CD4-positive, alpha-beta T cell (primary cell): ENCODE measurements at regions not wholly inside any gene's neighbourhood (a gene's known extent, or its start where the extent isn't known, plus 50 kb on each side); places are given as distances from the start of the nearest gene placed in this dataset.

ENCODE experiments used
- ATAC-seq: fragments of 200-7000 bp; cut with Tn5 transposase; one replicate; pipeline ENCODE4 v1.10.0; 2022; ENCODE audit warnings: mild to moderate bottlenecking; ENCODE audit not compliant: poor library complexity
- CTCF ChIA-PET: fragments of 350-600 bp; sonication (Branson Sonifier 250); formaldehyde crosslinking; loops from one replicate; lab custom pipeline; 2021; ENCODE audit warnings: antibody characterized with exemption, inconsistent platforms; lab: Charles Lee
- POLR2A ChIA-PET: fragments of 350-600 bp; sonication (Branson Sonifier 250); formaldehyde crosslinking; loops from one replicate; lab custom pipeline; 2021; ENCODE audit warnings: antibody characterized with exemption, inconsistent platforms; lab: Charles Lee
- DNase-seq, 14 experiments: peaks; one replicate each; pipeline ENCODE4 v3.0.0-alpha.2; 2013 to 2020; ENCODE audit warnings: mixed read lengths in 2 of 14
- H3K27ac ChIP-seq, 2 donors: one replicate each; pipeline versions ENCODE4 v1.5.1 to v1.7.0; 2013; ENCODE audit warnings: low read length in 2 of 2, low read depth in 1 of 2, mild to moderate bottlenecking in 1 of 2
- H3K27me3 ChIP-seq, 2 experiments: 1 replicate in 1 of 2; 2 replicates in 1 of 2; pipeline versions ENCODE4 v1.6.1 to v1.7.0; 2013; ENCODE audit warnings: low read length in 2 of 2, control low read depth in 1 of 2, mild to moderate bottlenecking in 1 of 2, moderate library complexity in 1 of 2; ENCODE audit not compliant: insufficient read depth in 2 of 2, control insufficient read depth in 1 of 2
- H3K36me3 ChIP-seq: one replicate; pipeline ENCODE4 v1.6.1; 2013; ENCODE audit warnings: low read length, control low read depth; ENCODE audit not compliant: insufficient read depth
- H3K4me1 ChIP-seq: one replicate; pipeline ENCODE4 v1.6.1; 2013; ENCODE audit warnings: low read length, control low read depth; ENCODE audit not compliant: insufficient read depth
- H3K4me3 ChIP-seq: one replicate; pipeline ENCODE4 v1.5.1; 2013; ENCODE audit warnings: mild to moderate bottlenecking, low read length, moderate library complexity
- H3K9me3 ChIP-seq, 2 experiments: 1 replicate in 1 of 2; 2 replicates in 1 of 2; pipeline versions ENCODE4 v1.6.1 to v1.7.0; 2013; ENCODE audit warnings: low read length in 2 of 2, mild to moderate bottlenecking in 2 of 2, control low read depth in 1 of 2, moderate library complexity in 1 of 2; ENCODE audit not compliant: control insufficient read depth in 1 of 2, insufficient read depth in 1 of 2
- H3K27ac Mint-ChIP-seq: one replicate; pipeline ENCODE4 v1.8.0; 2020; ENCODE audit warnings: mixed read lengths
- H3K27me3 Mint-ChIP-seq: one replicate; pipeline ENCODE4 v1.8.0; 2021; ENCODE audit warnings: mixed read lengths
- H3K36me3 Mint-ChIP-seq: one replicate; pipeline ENCODE4 v1.8.0; 2021; ENCODE audit warnings: low read depth, mixed read lengths
- H3K4me1 Mint-ChIP-seq: one replicate; pipeline ENCODE4 v1.8.0; 2021; ENCODE audit warnings: low read depth, mixed read lengths
- H3K4me3 Mint-ChIP-seq: one replicate; pipeline ENCODE4 v1.8.0; 2020; ENCODE audit warnings: mild to moderate bottlenecking, mixed read lengths
- H3K9me3 Mint-ChIP-seq: one replicate; pipeline ENCODE4 v1.8.0; 2020; ENCODE audit warnings: mixed read lengths
- intact Hi-C, 2 experiments: fragments of 100-400 bp; cut with DNase I in 1 of 2; cut with micrococcal nuclease in 1 of 2; formaldehyde crosslinking; loops; one replicate each; pipeline versions ENCODE4 v1.15.1 to v1.9.0; 2023 to 2025; cut with DNase I, micrococcal nuclease
- TF ChIP-seq, protein P1 (sequence below): fragments of 200-600 bp; IDR thresholded peaks from one replicate; pipeline ENCODE4 v1.8.0; 2022; ENCODE audit warnings: antibody characterized with exemption, mild to moderate bottlenecking

DNA sequence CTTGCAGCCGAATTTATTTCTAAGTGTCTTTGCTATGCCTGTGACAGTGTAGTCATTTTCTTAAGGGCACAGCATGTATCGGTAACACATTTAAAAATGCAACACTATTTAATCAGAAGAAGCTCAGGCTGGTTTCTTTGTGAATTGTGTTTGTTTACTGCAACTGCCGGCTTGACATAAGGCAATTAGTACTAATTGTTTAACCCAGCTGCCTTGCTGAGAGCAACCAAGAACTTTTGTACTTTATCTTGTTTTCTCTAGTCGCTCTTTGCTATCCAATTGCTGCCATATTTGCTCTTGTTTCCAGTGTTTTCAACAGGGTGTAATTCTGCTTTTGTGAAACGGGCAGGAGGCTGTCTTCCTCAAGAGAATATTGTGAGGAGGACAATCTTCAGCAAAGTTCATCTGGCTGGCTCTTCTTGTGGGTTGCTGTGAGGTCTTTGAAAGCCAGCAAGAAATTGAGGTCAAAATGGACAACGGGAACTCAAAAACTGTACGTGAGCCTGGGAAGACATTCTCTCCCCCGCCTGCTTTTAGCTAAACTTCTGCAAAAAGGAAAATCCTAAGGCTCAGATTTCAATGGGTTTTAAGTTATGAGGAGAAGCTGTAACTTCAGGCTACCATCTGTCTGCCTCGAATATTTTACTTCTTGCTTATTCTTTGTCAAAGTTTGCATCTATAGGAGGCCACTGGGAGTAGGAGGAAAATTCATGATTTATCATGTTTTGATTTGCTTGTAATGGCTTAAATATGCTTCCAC, 75.8 kb upstream of the TSHZ3 start:
- CTCF ChIA-PET, result no interaction called here
- ATAC-seq (no peak), DNase-seq (no peak)
- H3K36me3 ChIP-seq, result no peaks in the 10 kb centered on the region
- H3K4me3 Mint-ChIP-seq, result no peak overlapping the region
- TF ChIP-seq, protein P1, sequence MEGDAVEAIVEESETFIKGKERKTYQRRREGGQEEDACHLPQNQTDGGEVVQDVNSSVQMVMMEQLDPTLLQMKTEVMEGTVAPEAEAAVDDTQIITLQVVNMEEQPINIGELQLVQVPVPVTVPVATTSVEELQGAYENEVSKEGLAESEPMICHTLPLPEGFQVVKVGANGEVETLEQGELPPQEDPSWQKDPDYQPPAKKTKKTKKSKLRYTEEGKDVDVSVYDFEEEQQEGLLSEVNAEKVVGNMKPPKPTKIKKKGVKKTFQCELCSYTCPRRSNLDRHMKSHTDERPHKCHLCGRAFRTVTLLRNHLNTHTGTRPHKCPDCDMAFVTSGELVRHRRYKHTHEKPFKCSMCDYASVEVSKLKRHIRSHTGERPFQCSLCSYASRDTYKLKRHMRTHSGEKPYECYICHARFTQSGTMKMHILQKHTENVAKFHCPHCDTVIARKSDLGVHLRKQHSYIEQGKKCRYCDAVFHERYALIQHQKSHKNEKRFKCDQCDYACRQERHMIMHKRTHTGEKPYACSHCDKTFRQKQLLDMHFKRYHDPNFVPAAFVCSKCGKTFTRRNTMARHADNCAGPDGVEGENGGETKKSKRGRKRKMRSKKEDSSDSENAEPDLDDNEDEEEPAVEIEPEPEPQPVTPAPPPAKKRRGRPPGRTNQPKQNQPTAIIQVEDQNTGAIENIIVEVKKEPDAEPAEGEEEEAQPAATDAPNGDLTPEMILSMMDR, result no peak
- H3K9me3 ChIP-seq, result peaks cover 0 to 4% of the 10 kb centered on the region in 2 experiments
- no peak overlapping the region for H3K27ac ChIP-seq
- peaks cover 46% of the 10 kb centered on the region for H3K27me3 Mint-ChIP-seq
- POLR2A ChIA-PET, result no interaction called here
- H3K4me1 ChIP-seq, result no peaks in the 10 kb centered on the region
- H3K27ac Mint-ChIP-seq, result no peak overlapping the region
- intact Hi-C loops, result no loop called here
- no peak overlapping the region for H3K4me3 ChIP-seq
- no peaks in the 10 kb centered on the region for H3K4me1 Mint-ChIP-seq
- peaks cover 0 to 8% of the 10 kb centered on the region in 2 experiments for H3K27me3 ChIP-seq
- no peaks in the 10 kb centered on the region for H3K9me3 Mint-ChIP-seq
- H3K36me3 Mint-ChIP-seq, result no peaks in the 10 kb centered on the region

- no peaks in the 10 kb centered on the region for H3K36me3 Mint-ChIP-seq
- DNase-seq, result no peak
- TF ChIP-seq, protein P1, result no peak
- peaks cover 34% of the 10 kb centered on the region for H3K27me3 Mint-ChIP-seq
- no peaks in the 10 kb centered on the region for H3K9me3 Mint-ChIP-seq
- H3K27ac ChIP-seq, result no peak overlapping the region
- intact Hi-C loops, result no loop called here
- ChIA-PET POLR2A (no interaction called here), CTCF (interaction anchor here (0.7 kb wide), 1 partner anchor 1248 kb away, joined by 3 read pairs; no protein-coding TSS in a partner anchor)
- peaks cover 0 to 2% of the 10 kb centered on the region in 2 experiments for H3K27me3 ChIP-seq
- no peak overlapping the region for H3K4me3 ChIP-seq
- no peak overlapping the region for H3K4me3 Mint-ChIP-seq
- no peak for ATAC-seq
- no peaks in the 10 kb centered on the region for H3K4me1 Mint-ChIP-seq
- no peaks in the 10 kb centered on the region for H3K4me1 ChIP-seq
- no peaks in the 10 kb centered on the region for H3K36me3 ChIP-seq
- peaks cover 0 to 4% of the 10 kb centered on the region in 2 experiments for H3K9me3 ChIP-seq
- no peak overlapping the region for H3K27ac Mint-ChIP-seq
These were observed 78.6 kb upstream of the TSHZ3 start for GRCh38 chr19:31427857-31428256.

GRCh38 chr19:31430381-31430780, 81.1 kb upstream of the TSHZ3 start:
- Mint-ChIP-seq H3K27ac (no peak overlapping the region), H3K36me3 (no peaks in the 10 kb centered on the region), H3K4me1 (no peaks in the 10 kb centered on the region), H3K4me3 (no peak overlapping the region), H3K27me3 (peaks cover 33% of the 10 kb centered on the region), H3K9me3 (peaks cover 3% of the 10 kb centered on the region)
- Histone ChIP-seq H3K27me3 (no peaks in the 10 kb centered on the region), H3K4me3 (no peak overlapping the region), H3K4me1 (no peaks in the 10 kb centered on the region), H3K9me3 (peaks cover 0 to 6% of the 10 kb centered on the region in 2 experiments), H3K36me3 (no peaks in the 10 kb centered on the region), H3K27ac (no peak overlapping the region)
- intact Hi-C loops, result no loop called here
- TF ChIP-seq, protein P1, result no peak
- POLR2A ChIA-PET, result no interaction called here
- ATAC-seq (no peak), DNase-seq (no peak)
- CTCF ChIA-PET, result no interaction called here
